ENCODE measurements at regions not wholly inside any gene's neighbourhood (a gene's known extent, or its start where the extent isn't known, plus 50 kb on each side); places are given as distances from the start of the nearest gene placed in this dataset.
"Not testable (repeated sequence)": the region's sequence is repeated elsewhere in the genome, so short reads cannot be mapped to it uniquely, and the experiment has no call there.

GRCh38 chr4:104326991-104327694 lies 167.6 kb downstream of the CXXC4 start:
- DNase-seq: not testable (repeated sequence)

DNA sequence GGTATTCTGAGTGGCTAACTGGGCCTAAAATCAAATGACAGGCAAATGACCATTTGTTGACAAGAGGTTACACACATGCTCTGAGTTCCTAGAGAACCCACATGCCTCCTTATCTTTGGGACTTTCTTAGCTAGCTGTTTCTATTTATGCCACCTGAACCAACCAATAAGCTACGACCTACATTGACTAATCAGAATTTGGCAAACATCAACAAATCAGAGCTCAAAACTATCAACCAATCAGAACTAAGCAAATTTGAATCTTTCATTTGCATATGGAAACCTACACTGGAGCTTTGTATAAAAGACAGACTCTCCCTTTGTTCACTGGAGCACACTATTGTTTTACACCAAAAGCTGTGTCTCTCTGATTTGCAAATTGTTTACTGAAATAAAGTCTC lies 192.0 kb downstream of the CXXC4 start:
- no peak for DNase-seq

GRCh38 chr4:104294811-104295210 lies 199.9 kb downstream of the CXXC4 start:
- no peak for DNase-seq

- no peak for DNase-seq
Observed at GRCh38 chr4:104286867-104287266, 207.8 kb downstream of the CXXC4 start.

GRCh38 chr4:104283303-104283702 lies 211.4 kb downstream of the CXXC4 start:
- DNase-seq: no peak

DNA sequence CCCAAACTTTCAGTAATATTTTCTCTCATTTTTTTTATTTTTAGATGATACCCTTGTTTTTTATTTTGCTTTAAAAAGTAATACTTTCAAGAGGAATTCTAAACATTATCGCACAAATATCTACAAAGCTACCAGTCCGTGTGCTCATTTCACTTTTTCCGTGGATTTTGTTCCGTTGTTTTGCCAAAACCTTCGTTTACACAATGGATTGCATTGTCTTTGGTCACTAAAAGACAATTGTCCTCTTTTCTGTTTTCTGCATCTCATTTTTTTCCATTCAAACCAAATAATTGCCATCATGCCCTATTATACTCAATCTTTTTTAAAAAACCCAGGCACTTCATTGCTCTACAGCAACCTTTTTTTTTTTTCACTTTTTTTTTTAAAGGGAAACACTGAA lies 214.9 kb downstream of the CXXC4 start:
- DNase-seq: no peak

DNA sequence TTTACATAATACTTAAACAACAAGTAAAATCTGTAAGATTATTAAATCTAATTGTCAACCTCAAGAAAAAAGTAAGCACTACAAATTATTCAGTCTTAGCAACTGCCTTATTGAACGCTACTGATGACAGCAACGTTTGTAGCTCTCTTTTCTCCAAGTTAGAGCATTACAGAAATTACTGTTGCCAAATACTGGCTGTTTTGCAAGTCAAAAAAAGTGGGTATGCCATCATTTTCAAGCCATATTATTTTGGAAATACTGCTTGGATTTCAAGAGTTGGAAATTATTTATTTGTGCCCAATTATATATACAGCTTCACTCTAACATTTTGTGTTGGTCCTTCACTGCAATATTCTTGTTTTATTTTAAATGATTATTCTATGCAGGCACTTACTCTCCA lies 221.7 kb downstream of the CXXC4 start:
- DNase-seq: no peak

DNA sequence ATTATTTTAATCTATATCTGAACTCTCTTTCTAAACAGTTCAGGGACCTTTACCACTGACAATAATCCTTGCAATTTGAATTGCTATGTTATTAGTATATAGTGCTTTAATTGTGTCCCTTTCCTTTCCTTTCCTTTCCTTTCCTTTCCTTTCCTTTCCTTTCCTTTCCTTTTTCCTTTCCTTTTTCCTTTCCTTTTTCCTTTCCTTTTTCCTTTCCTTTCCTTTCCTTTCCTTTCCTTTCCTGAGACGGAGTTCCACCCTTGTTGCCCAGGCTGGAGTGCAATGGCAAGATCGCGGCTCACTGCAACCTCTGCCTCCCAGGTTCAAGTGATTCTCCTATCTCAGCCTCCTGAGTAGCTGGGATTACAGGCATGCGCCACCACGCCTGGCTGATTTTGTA lies 225.1 kb downstream of the CXXC4 start:
- DNase-seq: not testable (repeated sequence)

GRCh38 chr4:104263100-104263499 lies 231.6 kb downstream of the CXXC4 start:
- DNase-seq: no peak

- no peak for DNase-seq
Observed at GRCh38 chr4:104262678-104263077, 232.0 kb downstream of the CXXC4 start.

DNA sequence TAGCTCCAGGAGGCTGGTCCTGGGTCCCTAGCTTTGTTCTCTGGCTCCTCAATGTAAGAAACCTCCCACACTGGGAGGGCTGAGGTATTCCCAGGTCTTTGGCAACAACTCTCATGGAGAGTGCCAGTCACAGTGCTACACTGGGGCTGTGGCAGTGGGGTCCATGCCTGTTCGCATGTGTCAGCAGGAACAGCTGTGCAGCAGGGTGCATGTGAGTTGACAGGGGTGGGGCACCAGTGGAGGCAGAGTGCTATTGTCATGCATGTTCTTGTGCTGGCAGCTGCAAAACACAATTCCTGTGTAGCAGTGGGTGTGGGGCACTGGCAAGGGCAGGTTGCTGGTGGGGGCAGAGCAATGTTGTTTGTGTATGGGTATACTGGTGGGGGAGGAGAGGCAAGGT lies 246.0 kb downstream of the CXXC4 start:
- no peak for DNase-seq

GRCh38 chr4:104235967-104236366 lies 258.7 kb downstream of the CXXC4 start:
- DNase-seq: no peak

- DNase-seq: no peak
Observed at GRCh38 chr4:104217526-104217925, 277.2 kb downstream of the CXXC4 start.

- no peak for DNase-seq
Observed at GRCh38 chr4:104211657-104212056, 283.0 kb downstream of the CXXC4 start.

GRCh38 chr4:104210420-104210819 lies 284.3 kb downstream of the CXXC4 start:
- DNase-seq: no peak

DNA sequence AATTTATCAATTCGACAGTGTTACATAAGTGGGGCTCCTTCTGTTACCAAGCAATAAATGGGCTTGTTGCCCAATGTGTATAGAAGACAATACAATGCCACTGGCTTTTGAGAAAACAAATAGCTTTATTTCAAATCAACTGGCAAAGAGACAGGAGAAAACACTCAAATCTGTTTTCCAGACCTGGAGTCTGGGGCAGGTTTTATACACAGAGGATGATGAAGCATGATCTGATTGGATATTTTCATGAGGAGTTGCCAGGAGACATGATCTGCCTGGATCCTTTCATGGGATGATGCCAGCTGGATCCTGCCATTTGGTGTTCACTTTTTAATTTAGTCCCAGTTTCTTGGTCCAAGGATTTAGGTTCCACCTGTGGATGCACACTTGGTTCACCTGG lies 287.9 kb downstream of the CXXC4 start:
- DNase-seq: no peak

- no peak for DNase-seq
Observed at GRCh38 chr4:104205116-104205515, 289.6 kb downstream of the CXXC4 start.

DNA sequence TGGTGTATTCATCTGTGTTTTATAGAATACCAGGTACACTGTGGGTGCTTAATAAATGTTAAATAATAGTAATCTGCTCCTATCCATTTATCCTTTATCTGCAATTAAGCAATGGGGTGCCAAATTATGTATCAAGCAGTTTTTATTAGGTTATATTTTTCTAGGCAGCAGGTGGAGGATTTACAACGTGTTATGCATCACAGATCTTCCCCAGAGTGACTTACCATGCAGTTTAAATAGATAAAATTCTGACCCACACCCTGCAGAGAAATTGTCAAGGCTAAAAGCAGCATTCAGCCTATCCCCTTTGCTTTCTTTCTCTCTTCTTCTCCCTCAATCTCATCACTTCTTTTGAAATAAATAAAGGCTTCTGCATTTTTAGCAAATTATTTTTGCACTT lies 306.4 kb downstream of the CXXC4 start:
- DNase-seq: no peak

DNA sequence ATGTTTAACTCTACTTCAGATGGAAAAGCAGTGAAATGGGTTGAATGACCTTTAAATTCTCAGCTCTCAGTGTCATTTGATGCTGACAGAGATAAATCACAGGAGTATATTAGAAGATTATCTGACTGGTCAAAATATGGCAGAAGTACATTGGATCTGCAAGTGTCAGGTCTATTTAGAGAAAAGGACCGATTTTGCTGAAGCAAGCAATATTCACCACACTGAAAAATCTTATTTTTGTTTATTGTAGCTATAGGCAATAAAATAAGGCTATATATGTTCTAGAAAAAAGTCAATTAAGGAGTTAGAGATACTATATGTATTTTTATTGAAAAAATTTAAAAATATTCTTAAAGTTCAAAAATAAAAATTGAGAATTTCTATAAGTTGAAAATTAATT lies 325.3 kb downstream of the CXXC4 start:
- no peak for DNase-seq

- DNase-seq: no peak
Observed at GRCh38 chr4:104166749-104167148, 327.9 kb downstream of the CXXC4 start.

- no peak for DNase-seq
Observed at GRCh38 chr4:104163820-104164219, 330.9 kb downstream of the CXXC4 start.

- DNase-seq: no peak
Observed at GRCh38 chr4:104146048-104146447, 348.6 kb downstream of the CXXC4 start.

DNA sequence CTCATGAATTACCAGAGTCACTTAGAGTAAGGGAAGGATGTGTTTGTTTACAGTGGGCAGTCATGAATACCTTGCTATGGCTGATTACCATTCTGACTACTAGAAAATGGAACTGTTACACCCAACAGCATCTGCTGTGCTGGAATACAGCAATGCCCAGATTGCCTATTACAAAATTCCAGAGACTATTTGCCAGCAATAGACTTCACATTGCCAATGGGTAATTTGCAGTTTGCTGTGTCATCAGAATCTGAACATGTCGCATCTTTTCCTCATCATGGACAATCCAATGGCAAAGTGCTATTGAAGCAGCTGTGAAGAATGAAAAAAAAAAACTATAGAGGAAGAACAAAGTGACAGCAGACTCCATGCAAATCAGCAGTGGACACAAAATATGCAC lies 356.6 kb downstream of the CXXC4 start:
- DNase-seq: no peak

- no peak for DNase-seq
Observed at GRCh38 chr4:104129243-104129642, 365.5 kb downstream of the CXXC4 start.

DNA sequence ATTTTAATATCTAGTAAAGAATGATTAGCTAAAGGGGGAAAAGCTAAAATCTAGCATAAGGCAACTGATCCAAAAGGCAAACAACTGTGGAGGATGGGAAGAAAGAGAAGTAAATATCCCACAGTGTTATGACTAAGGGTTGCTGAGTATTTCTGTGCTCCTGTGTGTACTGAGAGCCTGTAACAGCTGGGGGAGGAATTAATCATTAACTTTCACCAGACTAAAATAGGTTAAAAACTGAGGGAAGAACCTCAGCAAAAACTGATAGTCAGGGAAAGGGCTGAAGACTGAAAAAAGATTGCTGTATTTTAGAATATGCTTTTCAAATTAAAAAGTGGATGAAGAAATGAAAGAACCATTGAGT lies 365.9 kb downstream of the CXXC4 start:
- DNase-seq: no peak
